Panc1 (cell line): ENCODE measurements at regions not wholly inside any gene's neighbourhood (a gene's known extent, or its start where the extent isn't known, plus 50 kb on each side); places are given as distances from the start of the nearest gene placed in this dataset.

Source experiments
- ATAC-seq: fragments of 200-7000 bp; cut with Tn5 transposase; 2 replicates; pipeline ENCODE4 v1.9.1; 2020; ENCODE audit warnings: mild to moderate bottlenecking, moderate library complexity
- BruUV-seq: library from RNA; stranded (reverse); fragments of 400-500 nt; replicated peaks from 2 replicates; lab custom pipeline; 2021; lab: Mats Ljungman, UMichigan
- CTCF ChIA-PET: fragments of 300-600 bp; sonication (Branson Sonifier 250); formaldehyde crosslinking; loops from one replicate; lab custom pipeline; 2022; ENCODE audit warnings: antibody characterized with exemption; lab: Charles Lee
- POLR2A ChIA-PET: fragments of 300-600 bp; sonication (Branson Sonifier 250); formaldehyde crosslinking; loops from one replicate; lab custom pipeline; 2022; ENCODE audit warnings: antibody characterized with exemption; lab: Charles Lee
- DNase-seq: peaks from one replicate; pipeline ENCODE4 v3.0.0-alpha.2; 2010; ENCODE audit warnings: low read depth, low spot score
- H3K27ac ChIP-seq: 2 replicates; pipeline ENCODE4 v1.5.1; 2011; ENCODE audit warnings: mild to moderate bottlenecking, low read length, inconsistent platforms
- H3K27me3 ChIP-seq: fragments of 200-500 bp; sonication (Bioruptor generic); 2 replicates; pipeline ENCODE4 v1.6.0; 2014; ENCODE audit warnings: low read length, inconsistent platforms; ENCODE audit not compliant: control insufficient read depth, insufficient read depth
- H3K36me3 ChIP-seq: fragments of 200-500 bp; sonication (Bioruptor generic); 2 replicates; pipeline ENCODE4 v1.5.1; 2014; ENCODE audit warnings: inconsistent platforms, mild to moderate bottlenecking, low read length, moderate library complexity; ENCODE audit not compliant: control insufficient read depth, insufficient read depth
- H3K4me1 ChIP-seq: 2 replicates; pipeline ENCODE4 v1.5.1; 2011; ENCODE audit warnings: inconsistent platforms, mild to moderate bottlenecking, low read length, moderate library complexity; ENCODE audit not compliant: control insufficient read depth, insufficient read depth
- H3K4me3 ChIP-seq, 2 experiments: 2 replicates each; pipeline ENCODE4 v1.5.1; 2011 to 2012; ENCODE audit warnings: low read depth in 2 of 2, low read length in 2 of 2, mild to moderate bottlenecking in 2 of 2, inconsistent platforms in 1 of 2, moderate library complexity in 1 of 2
- H3K9me3 ChIP-seq: fragments of 200-500 bp; sonication (Bioruptor generic); 2 replicates; pipeline ENCODE4 v1.5.1; 2014; ENCODE audit warnings: low read depth, mild to moderate bottlenecking, inconsistent platforms, low read length, moderate library complexity; ENCODE audit not compliant: control insufficient read depth, insufficient read depth
- POLR2AphosphoS5 ChIP-seq: IDR thresholded peaks from 2 replicates; pipeline ENCODE4 v1.6.1; 2012; ENCODE audit warnings: mild to moderate bottlenecking, low read depth, low read length, moderate library complexity
- SIN3A ChIP-seq: IDR thresholded peaks from 2 replicates; pipeline ENCODE4 v1.6.1; 2012; ENCODE audit warnings: low read depth, mild to moderate bottlenecking, low read length, moderate library complexity, borderline replicate concordance; ENCODE audit not compliant: insufficient read depth
- TCF7L2 ChIP-seq: IDR thresholded peaks from 2 replicates; pipeline ENCODE4 v1.6.1; 2011; ENCODE audit warnings: mild to moderate bottlenecking, low read depth, low read length, inconsistent platforms
- in situ Hi-C: cut with HindIII; loops from 2 replicates; pipeline ENCODE4 v1.10.0; 2016; ENCODE audit warnings: low sequenced_read_pairs, low pct_unique_long_range_greater_than_20kb
- intact Hi-C: fragments of 100-400 bp; cut with micrococcal nuclease; formaldehyde crosslinking; loops from one replicate; pipeline ENCODE4 v1.10.0; 2022; ENCODE audit not compliant: unreplicated experiment
- TF ChIP-seq, protein P1 (sequence below): fragments of 450-650 bp; IDR thresholded peaks from 2 replicates; pipeline ENCODE4 v1.5.1; 2017; ENCODE audit warnings: mild to moderate bottlenecking
- TF ChIP-seq, protein P2 (sequence below), 2 experiments: IDR thresholded peaks; 2 replicates each; pipeline ENCODE4 v1.6.1; 2011 to 2012; ENCODE audit warnings: low read depth in 2 of 2, control low read depth in 1 of 2, low read length in 1 of 2, mild to moderate bottlenecking in 1 of 2, moderate library complexity in 1 of 2; ENCODE audit not compliant: insufficient read depth in 1 of 2

DNA sequence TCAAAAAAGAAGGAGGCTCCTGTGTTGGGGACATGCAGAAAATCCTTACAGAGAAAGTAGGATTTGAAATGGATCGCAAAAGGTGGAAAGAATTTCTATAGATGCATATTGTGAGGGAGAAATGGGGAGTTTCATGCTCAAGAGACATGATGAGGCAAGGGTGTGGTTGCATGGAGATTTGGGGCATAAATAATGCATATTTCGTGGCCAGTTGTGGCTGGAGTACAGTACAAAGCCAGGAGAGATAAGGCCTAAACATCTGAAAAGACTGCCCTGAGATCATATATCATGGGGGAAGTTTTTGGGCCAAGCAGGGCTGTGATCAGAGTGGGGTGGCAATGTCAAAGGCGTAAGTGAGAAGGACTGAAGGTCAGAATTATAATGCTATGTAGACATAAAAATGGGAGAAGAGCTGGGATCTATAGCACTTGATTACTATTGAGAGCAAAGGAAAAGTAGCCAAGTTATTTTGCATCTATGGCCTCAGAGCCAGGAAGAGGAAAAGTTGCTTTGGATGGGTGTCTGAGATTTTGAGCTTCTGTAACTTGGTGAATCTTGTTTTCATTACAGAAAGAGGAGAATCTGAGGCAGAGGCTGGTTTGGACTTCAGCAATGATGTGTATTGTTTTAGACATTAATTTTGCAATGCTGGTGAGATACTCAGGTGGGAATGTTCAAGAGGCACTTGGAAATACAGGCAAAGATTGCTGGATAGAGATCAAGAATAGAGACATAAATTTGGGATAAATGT, 166.6 kb downstream of the INHBA start:
- no peaks in the 10 kb centered on the region for H3K27me3 ChIP-seq
- H3K4me3 ChIP-seq: no peak overlapping the region
- ATAC-seq: no peak
- H3K9me3 ChIP-seq: no peaks in the 10 kb centered on the region
- H3K27ac ChIP-seq: no peak overlapping the region
- in situ Hi-C loops (no loop called here), intact Hi-C loops (no loop called here)
- ChIA-PET POLR2A (no interaction called here), CTCF (no interaction called here)
- no peaks in the 10 kb centered on the region for H3K36me3 ChIP-seq
- TF ChIP-seq SIN3A (no peak), POLR2AphosphoS5 (no peak), TCF7L2 (no peak)
- TF ChIP-seq, protein P1, sequence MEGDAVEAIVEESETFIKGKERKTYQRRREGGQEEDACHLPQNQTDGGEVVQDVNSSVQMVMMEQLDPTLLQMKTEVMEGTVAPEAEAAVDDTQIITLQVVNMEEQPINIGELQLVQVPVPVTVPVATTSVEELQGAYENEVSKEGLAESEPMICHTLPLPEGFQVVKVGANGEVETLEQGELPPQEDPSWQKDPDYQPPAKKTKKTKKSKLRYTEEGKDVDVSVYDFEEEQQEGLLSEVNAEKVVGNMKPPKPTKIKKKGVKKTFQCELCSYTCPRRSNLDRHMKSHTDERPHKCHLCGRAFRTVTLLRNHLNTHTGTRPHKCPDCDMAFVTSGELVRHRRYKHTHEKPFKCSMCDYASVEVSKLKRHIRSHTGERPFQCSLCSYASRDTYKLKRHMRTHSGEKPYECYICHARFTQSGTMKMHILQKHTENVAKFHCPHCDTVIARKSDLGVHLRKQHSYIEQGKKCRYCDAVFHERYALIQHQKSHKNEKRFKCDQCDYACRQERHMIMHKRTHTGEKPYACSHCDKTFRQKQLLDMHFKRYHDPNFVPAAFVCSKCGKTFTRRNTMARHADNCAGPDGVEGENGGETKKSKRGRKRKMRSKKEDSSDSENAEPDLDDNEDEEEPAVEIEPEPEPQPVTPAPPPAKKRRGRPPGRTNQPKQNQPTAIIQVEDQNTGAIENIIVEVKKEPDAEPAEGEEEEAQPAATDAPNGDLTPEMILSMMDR: no peak
- TF ChIP-seq, protein P2, sequence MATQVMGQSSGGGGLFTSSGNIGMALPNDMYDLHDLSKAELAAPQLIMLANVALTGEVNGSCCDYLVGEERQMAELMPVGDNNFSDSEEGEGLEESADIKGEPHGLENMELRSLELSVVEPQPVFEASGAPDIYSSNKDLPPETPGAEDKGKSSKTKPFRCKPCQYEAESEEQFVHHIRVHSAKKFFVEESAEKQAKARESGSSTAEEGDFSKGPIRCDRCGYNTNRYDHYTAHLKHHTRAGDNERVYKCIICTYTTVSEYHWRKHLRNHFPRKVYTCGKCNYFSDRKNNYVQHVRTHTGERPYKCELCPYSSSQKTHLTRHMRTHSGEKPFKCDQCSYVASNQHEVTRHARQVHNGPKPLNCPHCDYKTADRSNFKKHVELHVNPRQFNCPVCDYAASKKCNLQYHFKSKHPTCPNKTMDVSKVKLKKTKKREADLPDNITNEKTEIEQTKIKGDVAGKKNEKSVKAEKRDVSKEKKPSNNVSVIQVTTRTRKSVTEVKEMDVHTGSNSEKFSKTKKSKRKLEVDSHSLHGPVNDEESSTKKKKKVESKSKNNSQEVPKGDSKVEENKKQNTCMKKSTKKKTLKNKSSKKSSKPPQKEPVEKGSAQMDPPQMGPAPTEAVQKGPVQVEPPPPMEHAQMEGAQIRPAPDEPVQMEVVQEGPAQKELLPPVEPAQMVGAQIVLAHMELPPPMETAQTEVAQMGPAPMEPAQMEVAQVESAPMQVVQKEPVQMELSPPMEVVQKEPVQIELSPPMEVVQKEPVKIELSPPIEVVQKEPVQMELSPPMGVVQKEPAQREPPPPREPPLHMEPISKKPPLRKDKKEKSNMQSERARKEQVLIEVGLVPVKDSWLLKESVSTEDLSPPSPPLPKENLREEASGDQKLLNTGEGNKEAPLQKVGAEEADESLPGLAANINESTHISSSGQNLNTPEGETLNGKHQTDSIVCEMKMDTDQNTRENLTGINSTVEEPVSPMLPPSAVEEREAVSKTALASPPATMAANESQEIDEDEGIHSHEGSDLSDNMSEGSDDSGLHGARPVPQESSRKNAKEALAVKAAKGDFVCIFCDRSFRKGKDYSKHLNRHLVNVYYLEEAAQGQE (IDR thresholded peaks at IDR 0.05; ENCODE audit: insufficient read depth in 1 of 2, low read depth in 2 of 2, low read length in 1 of 2): no peak
- H3K4me1 ChIP-seq: no peaks in the 10 kb centered on the region
- DNase-seq: no peak
- no TSS peak for BruUV-seq

DNA sequence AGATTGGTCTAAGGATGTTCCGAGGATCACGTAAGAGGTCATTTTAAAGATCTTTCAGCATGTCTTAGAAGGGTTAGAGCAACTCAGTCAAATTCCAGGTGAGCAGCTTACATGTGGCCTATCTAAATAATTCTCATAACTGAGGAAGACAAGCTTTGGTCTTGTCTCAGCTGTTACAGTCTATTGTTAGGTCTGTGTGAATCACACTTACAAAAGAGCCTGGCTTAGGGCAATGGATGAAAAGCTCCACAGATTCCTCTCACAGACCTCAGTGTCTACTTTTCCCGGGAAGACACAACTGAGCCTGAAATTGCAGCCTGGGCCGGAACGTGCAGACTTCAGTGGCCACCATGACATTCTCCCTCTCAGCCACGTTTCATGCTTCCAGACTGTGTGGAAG, 173.1 kb downstream of the INHBA start:
- intact Hi-C loops: no loop called here
- H3K4me1 ChIP-seq: no peaks in the 10 kb centered on the region
- in situ Hi-C loops: no loop called here
- no peak overlapping the region for H3K27ac ChIP-seq
- ChIA-PET POLR2A (no interaction called here), CTCF (no interaction called here)
- no TSS peak for BruUV-seq
- H3K27me3 ChIP-seq: no peaks in the 10 kb centered on the region
- ATAC-seq (no peak), DNase-seq (no peak)
- TF ChIP-seq, protein P2 (IDR thresholded peaks at IDR 0.05; ENCODE audit: insufficient read depth in 1 of 2, low read depth in 2 of 2, low read length in 1 of 2): no peak
- TF ChIP-seq, protein P1: no peak
- TF ChIP-seq POLR2AphosphoS5 (no peak), SIN3A (no peak), TCF7L2 (no peak)
- no peak overlapping the region for H3K4me3 ChIP-seq
- H3K9me3 ChIP-seq: no peaks in the 10 kb centered on the region
- no peaks in the 10 kb centered on the region for H3K36me3 ChIP-seq
